GM12874 (cell line): ENCODE measurements at regions not wholly inside any gene's neighbourhood (a gene's known extent, or its start where the extent isn't known, plus 50 kb on each side); places are given as distances from the start of the nearest gene placed in this dataset.

Source experiments
- TF ChIP-seq, protein P1 (sequence below): IDR thresholded peaks from 2 replicates; pipeline ENCODE4 v1.5.1; 2011; ENCODE audit warnings: low read depth, mild to moderate bottlenecking, control low read depth, low read length, moderate library complexity; ENCODE audit not compliant: insufficient read depth

DNA sequence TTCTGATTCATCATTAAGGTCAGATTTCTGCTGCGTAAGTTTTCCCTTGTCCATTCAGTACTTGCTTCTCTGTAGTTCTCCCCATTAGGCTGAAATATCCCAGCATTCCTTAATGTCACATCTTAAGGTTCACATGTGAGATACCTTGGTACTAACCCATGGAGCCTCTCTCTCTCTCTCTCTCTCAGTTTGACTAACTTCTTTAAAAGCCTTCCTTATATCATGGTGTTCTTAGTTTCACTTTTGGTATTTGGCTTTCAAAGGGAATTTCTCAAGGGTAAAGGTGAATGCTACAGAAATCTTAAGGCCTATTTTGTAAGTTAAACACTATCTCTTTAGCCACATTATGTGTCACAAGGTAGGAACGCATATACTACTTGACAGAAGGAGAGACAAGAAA lies 427.3 kb upstream of the ZNF717 start:
- TF ChIP-seq, protein P1, sequence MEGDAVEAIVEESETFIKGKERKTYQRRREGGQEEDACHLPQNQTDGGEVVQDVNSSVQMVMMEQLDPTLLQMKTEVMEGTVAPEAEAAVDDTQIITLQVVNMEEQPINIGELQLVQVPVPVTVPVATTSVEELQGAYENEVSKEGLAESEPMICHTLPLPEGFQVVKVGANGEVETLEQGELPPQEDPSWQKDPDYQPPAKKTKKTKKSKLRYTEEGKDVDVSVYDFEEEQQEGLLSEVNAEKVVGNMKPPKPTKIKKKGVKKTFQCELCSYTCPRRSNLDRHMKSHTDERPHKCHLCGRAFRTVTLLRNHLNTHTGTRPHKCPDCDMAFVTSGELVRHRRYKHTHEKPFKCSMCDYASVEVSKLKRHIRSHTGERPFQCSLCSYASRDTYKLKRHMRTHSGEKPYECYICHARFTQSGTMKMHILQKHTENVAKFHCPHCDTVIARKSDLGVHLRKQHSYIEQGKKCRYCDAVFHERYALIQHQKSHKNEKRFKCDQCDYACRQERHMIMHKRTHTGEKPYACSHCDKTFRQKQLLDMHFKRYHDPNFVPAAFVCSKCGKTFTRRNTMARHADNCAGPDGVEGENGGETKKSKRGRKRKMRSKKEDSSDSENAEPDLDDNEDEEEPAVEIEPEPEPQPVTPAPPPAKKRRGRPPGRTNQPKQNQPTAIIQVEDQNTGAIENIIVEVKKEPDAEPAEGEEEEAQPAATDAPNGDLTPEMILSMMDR, result no peak

- TF ChIP-seq, protein P1, result no peak
Observed at GRCh38 chr3:76222201-76222600, 436.9 kb upstream of the ZNF717 start.

DNA sequence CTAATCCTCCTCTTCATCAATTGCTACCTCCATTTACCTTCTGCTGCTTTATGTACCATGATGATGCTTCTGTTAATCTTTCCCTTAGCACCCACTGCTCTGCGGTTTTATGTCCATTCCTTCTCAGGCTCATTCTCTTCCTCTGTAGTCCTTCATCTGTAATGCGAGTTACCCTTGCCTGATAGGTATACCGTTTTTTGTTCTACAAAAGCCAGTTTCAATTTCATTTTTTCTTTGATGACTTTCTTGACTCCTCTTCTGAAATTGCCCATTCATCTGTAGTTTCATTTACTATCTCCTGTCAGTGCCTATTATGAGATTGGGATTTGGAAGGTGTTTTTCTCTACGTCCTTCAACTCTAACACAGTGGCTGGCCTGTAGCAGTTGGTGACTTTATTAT lies 445.9 kb upstream of the ZNF717 start:
- TF ChIP-seq, protein P1, result no peak

DNA sequence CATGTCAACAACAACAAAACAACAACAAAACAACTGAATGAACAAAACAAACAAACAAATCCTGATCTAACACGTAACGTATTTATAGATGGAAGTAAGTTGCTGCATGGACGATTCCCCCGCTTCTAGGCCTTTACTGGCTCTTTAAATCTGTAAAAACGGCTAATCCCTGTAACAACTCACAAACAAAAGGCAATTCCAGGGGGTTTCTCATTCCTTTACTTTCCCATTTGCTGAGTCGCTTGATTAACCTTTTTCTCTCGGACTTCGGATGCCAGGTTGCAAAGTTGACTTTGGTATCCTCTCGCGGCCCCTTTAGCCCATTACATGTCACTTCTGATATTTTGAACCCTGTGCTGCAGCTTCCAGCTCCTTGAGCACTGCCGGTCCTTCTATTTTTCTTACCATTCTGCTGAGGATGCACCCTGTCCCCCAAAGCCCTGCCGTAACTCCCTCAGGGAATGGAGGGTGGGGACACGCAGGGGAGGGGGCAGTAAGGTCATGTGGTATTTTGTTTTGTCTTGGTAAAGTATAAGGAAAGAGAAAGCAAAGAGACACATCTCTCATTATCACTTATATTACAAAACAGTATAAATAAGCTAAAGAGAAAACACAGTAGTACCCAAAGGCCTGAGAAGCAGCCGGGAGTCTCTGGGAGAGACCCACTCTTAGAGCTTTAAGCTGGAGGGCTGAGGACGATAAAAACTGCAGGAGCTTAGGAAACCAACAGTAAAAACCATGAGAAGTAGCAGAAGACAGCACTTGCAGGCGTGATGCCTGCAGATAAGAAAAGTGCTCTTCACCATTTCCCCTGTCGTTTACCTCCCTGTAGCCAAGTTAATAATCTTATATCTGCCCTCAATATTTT lies 457.8 kb upstream of the ZNF717 start:
- TF ChIP-seq, protein P1, result no peak

DNA sequence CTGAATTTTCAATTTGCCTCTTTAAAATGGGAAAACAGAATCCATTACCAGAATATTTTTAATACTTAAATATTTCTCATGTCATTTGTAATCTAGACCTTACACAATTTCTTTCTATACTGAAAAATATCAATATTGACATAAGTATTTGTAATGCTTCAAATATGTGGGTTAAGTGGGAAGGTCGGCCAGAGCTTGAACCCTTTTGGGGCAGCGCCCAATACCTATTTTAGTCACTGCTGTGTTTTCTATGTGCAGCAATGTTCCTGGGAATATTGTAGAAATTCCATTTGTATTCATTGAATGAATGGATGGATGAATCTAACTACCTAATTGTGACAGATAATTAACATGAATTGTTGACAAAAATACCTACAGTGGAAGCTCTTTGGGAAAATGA lies 459.7 kb upstream of the ZNF717 start:
- TF ChIP-seq, protein P1, result no peak

DNA sequence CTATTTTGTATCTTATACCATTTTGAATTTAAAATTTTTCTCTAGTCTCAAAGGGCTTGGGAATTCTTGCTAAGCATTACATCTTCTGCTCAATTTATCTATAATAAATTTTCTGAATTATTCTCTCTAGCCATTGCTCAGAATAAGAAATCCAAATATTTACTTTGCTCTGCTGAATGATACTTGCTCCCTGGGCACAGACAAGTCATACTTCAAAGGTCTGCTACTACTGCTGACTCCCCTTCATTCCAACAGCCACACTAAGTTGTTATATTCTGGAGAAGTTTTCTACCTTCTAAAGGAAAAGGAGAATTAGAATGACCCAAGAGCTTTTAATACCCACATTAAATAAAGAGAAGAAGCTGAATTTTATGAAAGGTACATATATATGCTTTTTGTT lies 460.3 kb upstream of the ZNF717 start:
- TF ChIP-seq, protein P1, result no peak

DNA sequence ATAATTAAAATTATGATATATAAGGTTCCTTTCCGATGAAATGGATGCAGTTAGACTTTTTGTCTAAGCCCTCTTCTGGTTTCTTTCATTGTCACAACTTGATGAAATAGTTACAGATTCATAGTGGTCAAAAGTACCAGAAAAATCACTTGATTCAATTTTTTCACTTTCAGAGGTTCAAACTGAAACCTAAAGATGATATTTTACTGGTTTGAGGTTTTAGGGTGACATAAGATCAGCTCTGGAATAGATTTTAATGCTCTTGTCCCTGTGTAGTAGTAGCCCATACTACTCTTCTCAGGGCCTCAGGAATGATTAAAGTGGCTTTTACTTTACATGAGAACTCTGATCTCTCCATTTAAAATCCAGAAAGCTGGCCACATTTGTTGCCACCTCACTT lies 479.1 kb upstream of the ZNF717 start:
- TF ChIP-seq, protein P1, result no peak

GRCh38 chr3:76264911-76265310 lies 479.6 kb upstream of the ZNF717 start:
- TF ChIP-seq, protein P1, result no peak
